ENCODE measurements at regions not wholly inside any gene's neighbourhood (a gene's known extent, or its start where the extent isn't known, plus 50 kb on each side); places are given as distances from the start of the nearest gene placed in this dataset.
"Not testable (repeated sequence)": the region's sequence is repeated elsewhere in the genome, so short reads cannot be mapped to it uniquely, and the experiment has no call there.

DNA sequence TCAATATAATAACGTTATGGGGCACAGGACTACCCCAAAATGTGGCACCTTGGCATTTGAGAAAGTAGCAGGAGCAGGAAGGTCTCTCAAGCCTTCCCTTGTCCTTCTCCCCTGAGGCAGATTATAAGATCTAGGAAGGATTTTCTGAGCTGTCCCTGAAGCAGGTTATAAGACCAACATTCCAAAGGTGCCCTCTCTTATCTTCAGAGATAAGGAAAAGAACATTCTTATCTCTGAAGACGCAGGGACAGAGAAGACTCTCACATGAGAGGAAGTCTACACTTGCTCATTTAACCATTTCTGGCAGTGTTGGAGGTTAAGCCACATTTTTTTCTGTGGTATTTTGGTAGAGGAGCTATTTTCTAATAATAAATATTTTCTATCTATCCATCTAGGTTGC lies 437.9 kb upstream of the MAOA start:
- no peak for DNase-seq (ENCODE audit: low read depth, low spot score)

DNA sequence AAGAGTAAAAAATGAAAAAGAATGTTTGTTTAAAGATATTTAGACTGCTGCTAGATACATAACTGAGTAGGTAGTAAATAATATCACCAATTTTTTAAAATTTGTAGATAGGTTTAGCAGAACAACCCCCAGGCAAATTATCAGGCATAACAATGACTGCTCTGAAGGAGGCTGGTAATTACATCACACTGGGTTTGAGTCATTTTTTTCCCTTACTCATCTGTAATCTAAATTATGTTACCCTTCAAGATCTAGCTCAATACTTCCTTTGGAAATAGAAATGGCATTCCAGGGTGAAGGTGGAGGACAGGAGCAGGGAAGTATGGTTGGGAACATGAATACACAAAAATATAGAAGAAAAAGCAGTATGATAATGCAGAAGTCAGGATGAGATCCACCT lies 431.6 kb upstream of the MAOA start:
- no peak for DNase-seq (ENCODE audit: low read depth, low spot score)

DNA sequence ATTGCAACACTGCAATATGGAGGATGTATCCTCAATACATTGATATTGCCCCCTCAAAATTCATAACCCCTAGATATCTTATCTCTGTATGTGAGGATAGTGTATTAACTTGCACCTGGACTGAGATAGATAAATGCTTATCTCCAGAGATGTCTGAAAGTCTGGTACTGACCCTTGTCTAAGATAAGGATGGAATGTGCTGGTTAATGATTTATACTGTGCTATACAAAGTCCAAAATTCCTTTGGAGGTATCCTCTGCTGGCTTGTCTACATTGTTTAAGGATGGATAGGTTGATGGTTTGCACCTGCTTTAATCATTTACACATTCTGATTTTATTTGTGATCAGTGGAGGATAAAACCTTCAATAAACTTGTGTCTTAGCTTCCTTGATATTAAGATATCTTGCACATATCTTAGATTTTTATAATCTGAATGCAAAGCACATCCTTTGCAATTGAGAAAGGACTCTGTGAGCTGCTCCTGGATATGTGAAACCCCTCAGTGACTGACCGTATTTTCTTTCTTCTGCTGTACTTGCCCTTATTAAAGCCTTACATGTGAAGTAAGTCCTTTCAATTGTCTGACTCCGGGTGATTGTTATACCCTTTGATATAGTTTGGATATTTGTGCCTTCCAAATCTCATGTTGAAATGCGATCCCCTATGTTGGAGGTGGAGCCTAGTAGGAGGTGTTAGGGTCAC lies 430.3 kb upstream of the MAOA start:
- DNase-seq (ENCODE audit: low read depth, low spot score): no peak

DNA sequence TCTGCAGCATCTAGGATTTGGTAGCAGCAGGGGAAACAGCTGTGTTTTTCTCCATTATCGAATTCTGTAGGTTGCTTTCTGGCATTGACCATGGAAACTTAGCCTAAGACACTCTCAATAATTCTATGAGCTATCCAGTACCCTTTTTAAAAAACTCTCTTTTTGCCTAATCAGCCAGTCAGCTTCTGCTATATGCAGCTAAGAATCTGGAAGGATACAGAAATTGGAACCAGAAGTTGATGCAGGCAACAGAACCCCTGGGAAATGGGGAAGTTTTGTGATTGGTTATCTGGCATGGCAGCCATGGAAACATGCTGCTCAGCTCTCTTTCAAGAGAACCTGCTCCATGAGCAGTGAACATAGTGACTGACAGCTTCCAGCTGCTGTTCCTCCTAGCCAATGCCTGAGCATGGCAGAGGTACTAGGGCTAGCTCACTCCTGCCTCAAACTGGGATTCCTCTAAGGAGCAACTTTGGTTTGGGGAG lies 417.6 kb upstream of the MAOA start:
- DNase-seq (ENCODE audit: low read depth, low spot score): no peak

DNA sequence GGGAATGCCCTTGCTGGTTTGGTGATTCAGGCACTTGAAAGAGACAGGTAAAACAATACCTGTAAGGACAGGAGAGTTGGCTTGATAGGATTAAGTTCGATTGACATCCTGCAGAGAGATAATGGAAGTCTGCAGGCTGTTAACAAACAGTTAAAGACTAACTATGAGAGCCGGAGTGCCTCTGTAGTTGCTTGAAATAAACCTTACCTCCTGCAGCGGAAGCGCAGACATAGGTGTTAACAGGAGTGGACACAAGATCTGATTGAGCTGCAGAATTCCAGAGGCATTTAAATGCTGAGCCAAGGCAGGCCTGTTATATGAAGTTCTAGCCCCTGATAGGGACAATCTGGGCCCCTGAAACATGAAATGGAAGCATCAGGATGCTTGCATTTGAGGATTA lies 416.7 kb upstream of the MAOA start:
- no peak for DNase-seq (ENCODE audit: low read depth, low spot score)

DNA sequence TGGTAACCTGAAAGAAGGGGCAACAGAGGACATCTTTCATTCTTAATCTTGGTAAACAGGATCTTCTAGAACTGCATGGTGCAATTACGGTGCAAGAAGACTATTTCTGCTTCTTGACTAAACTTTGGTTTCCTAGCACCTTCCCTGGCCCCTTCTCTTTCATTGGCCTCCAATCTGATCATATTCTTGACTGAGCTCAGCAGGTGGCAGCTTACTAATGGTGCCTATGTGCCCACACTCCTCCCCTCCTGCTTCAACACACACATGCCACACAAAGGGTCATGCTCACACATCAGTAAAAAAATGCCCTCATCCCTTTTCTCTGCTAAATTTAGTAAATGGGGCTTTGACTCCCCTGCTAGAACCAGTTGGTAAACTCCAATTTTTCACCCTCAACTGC lies 400.5 kb upstream of the MAOA start:
- no peak for DNase-seq (ENCODE audit: low read depth, low spot score)

DNA sequence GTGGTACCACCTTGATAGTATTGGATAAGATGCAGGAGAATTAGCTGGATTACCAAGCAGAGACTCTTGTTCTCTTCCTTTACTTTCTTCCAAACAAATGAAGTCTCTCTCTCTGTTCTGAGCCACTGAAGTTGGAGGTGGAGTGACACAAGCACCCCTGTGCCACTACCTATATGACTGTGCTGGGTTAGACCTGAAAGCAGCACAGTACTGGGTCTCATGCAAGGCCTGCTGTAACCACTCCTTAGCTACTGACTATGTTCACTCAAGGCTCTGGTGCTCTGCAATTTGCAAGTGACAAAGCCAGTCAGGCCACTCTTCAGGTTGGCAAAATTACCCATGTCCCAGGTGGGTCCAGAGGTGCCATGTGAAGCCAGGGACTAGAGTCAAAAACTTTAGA lies 389.6 kb upstream of the MAOA start:
- DNase-seq (ENCODE audit: low read depth, low spot score): no peak

DNA sequence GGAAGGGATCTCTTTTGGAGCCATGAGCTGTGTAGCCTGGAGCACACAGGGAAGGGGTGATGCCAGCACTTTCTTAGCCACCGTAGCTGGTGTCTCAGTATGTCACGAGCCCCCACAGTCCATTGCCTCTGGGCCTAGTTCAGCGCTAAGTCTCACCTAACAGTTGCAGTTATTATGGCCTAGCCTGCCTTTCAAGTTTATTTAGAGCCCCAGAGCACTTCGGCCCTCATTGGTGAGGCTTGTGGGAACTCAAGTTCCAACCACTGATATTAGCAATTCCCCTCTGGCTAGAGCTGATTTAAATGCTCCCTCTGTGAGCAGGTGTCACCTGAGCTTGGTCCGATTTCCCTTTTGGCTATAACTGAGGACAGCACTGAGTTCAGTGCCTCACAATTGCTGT lies 388.4 kb upstream of the MAOA start:
- DNase-seq (ENCODE audit: low read depth, low spot score): no peak

DNA sequence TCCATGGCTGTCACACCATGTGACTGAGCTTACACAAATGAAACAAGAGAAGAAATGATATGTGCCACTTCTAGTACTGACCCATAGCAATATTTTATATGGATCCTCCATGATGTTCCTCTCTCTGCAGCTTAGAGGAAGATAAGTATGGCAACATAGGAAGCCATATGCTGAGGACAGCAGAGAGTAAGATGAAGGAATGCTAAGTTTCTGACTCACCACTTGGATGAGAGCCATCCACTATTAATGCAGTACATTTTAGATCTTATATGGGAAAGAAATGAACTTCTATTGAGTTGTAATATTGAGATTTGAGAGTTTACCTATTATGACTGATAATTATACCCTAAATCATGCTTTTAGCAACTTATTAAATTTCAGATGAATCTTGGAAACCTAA lies 386.9 kb upstream of the MAOA start:
- DNase-seq (ENCODE audit: low read depth, low spot score): no peak

DNA sequence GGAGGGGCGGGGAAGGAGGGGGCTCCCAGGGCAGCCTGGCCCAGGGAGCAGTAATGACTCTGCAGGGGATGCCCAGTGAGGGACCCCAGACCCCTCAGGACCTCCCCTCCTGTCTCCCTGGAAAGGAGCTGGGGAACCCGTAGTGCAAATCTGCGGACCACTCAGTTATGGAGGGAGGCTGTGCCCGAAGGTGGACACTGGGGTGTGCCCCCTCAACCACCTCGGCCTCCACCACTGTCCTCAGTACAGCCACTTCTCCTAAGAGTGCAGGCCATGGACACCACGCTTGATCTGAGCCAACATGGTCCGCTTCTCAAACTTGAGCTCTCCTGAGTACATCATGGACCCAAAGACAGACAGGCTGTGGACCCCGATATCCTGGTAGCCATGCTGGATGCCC lies 378.2 kb upstream of the MAOA start:
- no peak for DNase-seq (ENCODE audit: low read depth, low spot score)

DNA sequence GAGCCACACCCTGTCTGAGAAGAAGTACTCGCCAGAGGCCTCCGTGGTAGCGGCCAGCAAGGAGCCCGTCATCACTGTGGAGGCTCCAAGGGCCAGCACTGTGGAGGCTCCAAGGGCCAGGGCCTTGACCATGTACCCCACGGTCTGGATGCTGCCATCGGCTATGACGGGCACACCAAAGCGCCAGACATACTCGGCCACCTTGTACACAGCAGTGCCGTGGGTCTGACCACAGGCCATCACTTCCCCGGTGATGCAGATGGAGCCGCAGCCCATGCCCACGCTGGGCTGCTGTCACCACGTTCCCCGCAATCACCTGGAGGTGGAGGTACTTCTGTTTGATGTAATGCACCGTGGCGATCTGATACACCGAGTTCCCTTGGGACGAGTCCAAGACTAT lies 377.7 kb upstream of the MAOA start:
- DNase-seq (ENCODE audit: low read depth, low spot score): no peak

DNA sequence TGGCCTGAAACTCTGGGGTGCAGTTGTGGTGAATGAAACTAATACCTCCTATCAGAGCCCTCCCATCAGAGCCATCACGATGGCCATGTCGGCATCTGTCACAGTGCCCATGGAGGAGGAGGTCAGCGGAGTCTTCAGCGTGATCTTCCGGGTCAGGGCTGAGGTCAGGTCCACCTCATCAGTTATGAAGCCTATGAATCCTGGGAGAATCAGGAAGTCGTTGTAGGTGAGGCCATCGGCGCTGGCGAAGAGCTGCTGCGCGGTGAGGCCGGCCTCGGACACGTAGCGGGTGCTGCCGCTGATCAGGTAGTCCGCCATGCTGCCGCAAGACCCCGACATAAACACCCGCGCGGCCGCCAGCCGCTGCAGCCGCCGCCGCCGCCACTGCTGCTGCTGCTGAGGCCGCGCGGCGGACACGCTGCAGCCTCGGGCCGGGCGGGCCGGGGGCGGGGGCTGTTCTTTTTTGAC lies 376.7 kb upstream of the MAOA start:
- DNase-seq (ENCODE audit: low read depth, low spot score): no peak

DNA sequence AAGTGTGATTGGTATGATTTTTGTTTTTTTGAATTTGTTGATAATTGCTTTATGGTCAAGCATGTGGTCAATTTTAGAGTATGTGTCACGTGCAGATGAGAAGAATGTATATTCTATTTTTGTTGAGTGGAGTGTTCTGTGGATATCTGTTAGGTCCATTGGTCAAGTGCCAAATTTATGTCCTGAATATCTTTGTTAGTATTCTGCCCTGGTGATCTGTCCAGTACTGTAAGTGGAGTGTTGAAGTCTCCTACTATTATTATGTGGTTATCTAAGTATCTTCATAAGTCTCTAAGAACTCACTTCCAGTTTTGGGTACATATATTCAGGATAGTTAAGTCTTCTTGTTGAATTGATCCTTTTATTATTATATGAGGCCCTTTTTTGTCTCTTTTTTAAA lies 372.9 kb upstream of the MAOA start:
- DNase-seq (ENCODE audit: low read depth, low spot score): no peak

DNA sequence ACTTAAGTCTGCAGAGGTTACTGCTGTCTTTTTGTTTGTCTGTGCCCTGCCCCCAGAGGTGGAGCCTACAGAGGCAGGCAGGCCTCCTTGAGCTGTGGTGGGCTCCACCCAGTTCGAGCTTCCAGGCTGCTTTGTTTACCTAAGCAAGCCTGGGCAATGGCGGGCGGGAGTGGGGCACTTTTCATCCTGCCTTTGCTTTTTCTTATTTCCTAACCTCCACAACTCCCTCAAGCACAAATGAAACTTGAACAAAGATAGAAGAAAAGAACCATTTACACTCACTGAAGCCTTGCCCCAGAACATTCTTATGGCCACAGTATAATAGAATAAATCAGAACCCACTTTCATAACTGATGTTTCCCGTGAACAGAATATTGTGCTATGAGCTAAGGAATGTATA lies 344.5 kb upstream of the MAOA start:
- not testable (repeated sequence) for DNase-seq (ENCODE audit: low read depth, low spot score)

DNA sequence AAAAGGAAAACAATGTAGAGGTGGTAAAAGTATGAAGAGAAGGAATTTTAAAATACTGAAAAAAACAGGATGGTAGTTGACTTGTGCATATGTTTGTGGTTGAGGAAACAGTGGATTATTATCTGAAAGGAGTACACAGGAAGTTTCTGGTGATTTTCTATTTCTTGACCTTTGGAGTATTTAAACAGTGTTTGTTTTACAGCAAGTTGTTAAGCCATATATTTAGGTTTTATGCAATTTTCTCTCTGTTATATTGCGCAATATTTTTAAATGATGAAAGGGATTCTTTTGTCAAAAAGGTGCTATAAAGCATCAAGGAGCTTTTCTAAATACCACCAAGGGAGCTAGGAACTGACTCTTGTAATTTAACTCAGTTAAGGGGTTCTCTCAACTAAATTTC lies 343.1 kb upstream of the MAOA start:
- DNase-seq (ENCODE audit: low read depth, low spot score): no peak

DNA sequence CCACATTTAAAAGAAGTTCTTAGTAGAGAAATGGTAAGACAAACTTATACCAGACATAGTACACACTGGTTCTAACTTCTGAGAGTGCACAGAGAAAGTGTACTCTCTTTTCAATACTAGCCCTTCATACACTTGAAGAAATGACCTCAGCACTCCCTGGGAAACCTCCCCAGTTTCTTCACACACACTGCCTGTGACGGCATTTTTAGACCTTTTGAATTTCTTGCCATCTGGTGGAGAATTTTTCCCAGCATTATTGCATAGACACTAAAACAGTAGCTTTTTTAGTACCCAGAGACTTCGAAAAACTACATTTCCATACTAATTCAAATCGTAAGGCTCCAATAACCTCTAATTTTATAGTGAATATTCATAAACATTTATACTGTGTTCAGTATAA lies 341.6 kb upstream of the MAOA start:
- DNase-seq (ENCODE audit: low read depth, low spot score): no peak

DNA sequence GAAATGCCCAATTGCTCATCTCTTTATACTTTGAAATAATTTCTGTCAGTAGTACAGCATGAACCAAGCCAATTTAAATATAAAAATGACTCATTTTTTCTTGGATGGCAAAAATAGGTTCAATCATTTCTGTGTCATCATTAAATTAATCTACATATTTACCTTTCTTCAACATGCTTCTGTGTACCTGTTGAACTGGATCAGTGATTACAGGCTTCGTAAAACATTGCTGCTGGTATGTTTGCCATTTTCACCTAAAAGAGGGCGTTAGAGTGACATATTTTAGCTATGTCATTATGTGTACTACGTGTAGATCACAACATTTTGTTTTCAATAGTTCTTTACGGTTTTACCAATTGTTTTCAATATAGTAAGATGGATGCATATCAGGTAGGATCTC lies 340.5 kb upstream of the MAOA start:
- no peak for DNase-seq (ENCODE audit: low read depth, low spot score)

DNA sequence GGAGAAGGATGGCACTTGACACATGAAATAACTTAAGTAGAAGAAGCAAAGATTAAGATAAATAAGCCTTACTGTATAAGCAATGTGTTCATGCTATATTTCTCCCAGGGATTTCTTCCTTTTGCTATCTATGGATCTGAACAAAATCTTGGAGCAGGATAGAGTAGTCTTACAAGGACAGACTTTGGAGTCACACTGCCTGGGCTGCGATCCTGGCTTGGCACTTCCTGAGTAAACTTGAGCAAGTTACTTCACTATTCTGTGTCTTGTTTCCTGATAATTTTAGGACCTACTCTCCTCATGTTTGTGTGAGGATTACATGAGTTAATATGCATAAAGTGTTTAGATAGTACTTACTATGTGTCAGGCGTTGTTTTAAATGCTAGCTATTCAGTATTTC lies 340.0 kb upstream of the MAOA start:
- no peak for DNase-seq (ENCODE audit: low read depth, low spot score)

DNA sequence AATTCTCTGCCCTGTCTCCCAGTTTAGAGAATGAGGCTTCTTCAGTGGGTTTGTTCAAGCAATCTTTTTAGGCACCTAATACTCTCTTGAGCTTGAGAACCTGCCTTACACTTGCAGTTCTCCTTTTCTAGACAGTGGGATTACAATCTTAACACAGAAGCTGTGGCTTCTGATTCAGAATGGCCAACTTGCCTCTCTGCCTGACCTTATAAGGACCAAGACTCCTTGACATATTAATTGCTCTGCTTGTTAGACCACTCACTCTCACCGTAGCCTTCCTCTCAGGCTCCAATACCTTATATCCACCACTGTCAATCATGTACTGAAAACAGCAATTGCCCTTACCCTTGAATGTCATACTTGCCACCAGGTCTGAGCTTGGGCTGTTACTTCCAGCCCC lies 338.7 kb upstream of the MAOA start:
- DNase-seq (ENCODE audit: low read depth, low spot score): no peak

DNA sequence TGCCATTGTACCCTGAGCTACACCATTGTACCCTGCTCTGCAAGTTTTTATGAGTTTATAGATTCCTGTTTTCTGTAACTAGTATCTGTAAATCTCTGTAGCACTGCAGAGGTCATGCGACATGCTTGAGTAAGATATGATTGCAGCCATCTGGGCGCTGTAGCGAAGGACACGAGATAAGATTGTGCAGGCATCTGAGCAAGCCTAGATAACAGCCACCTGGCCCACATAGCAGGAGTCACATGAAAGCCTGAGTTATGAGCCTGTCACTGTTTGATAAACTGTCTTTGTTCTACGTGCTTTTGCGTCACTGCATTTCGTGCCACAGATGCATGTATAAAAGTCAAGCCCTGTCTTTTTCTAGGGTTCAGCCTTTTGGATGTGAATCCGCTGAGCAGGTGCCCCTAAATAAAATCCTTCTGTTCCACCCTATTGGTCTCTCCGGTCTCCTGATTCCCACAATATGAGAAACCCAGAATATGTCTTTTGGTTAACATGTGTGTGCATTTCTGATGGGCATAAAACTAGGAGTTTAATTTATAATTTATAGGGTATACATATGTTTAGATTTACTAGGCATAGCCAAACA lies 327.6 kb upstream of the MAOA start:
- no peak for DNase-seq (ENCODE audit: low read depth, low spot score)

DNA sequence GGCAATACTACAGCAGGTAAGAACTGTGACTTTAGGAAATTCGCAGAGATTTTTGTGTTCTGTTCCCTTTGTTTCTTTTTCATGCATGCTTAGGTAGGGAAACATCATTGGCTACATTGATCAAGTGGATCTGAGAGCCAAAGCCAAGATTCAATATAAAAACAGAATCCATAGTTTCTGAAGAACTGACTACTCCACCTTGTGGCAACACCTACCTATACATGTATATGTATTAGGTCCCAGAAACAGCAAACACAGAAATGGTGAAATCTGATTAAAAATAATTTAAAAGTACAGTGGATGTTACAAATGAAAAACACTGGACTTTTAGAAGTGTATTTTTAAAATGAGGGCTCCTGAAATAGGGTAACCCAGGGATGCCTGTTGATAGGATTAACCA lies 322.6 kb upstream of the MAOA start:
- DNase-seq (ENCODE audit: low read depth, low spot score): no peak

DNA sequence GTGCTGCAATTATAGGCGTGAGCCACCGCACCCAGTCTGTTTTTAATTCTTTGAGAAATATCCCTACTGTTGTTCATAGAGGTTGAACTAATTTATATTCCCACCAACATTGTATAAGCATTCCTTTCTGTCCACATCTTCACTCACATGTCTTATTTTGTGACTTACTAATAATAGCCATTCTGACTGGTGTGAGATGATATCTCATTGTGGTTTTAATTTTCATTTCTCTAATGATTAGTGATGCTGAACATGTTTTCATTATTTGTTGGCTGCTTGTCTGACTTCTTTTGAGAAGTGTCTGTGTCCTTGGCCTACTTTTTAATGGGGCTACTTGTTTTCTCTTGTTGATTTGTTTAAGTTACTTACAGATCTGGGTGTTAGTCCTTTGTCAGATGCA lies 310.9 kb upstream of the MAOA start:
- DNase-seq (ENCODE audit: low read depth, low spot score): no peak

DNA sequence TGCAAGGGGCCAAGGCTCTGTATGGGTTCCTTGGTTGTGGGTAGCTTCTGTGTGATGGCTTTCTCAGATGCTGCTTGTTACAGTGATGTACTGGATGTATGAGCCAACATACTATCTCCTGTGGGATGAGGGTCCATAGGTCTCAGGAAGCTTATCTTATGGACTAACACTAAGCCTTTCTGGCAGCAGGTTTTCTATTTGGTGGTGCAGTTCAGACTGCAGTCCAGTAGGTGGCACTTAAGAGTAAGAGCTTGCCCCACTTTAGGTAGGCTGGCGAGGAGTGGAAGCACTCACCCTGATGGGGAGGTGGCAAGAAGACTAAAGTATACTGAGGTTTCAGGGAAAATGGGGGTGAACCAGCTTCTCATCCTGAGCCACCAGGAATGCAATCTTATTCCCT lies 306.7 kb upstream of the MAOA start:
- DNase-seq (ENCODE audit: low read depth, low spot score): no peak

DNA sequence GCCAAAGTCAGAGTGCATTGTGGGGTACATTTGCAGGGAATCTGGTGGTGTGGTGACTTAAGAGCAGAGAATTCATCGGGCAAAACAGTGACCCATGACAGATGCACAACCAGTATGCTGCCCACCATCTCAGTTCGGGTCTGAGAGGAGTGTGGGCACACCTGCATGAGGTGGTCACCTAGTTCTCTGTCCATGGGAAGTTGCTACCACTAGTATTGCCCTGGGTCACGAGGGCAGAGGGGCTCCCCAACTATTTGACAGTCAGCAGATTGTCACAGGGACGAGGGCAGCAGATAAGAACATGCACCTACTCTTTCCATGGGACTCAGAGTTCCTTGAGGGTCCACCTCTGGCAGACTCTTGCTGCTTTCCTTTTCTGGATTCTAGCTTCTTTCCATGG lies 305.2 kb upstream of the MAOA start:
- no peak for DNase-seq (ENCODE audit: low read depth, low spot score)
